Activated CD8-positive, alpha-beta memory T cell treated with anti-CD3 and anti-CD28 coated beads, Interleukin-2, amount 50 U/mL, for 1 hour (primary cell): ENCODE measurements at regions not wholly inside any gene's neighbourhood (a gene's known extent, or its start where the extent isn't known, plus 50 kb on each side); places are given as distances from the start of the nearest gene placed in this dataset.
"Not testable (repeated sequence)": the region's sequence is repeated elsewhere in the genome, so short reads cannot be mapped to it uniquely, and the experiment has no call there.

Source experiments
- DNase-seq: peaks from one replicate; pipeline ENCODE4 v3.0.0-alpha.2; 2020; ENCODE audit errors: extremely low read depth

GRCh38 chr7:142534726-142535122 is 214.5 kb upstream of the PRSS1 start:
- DNase-seq = no peak

GRCh38 chr7:142533920-142534319 is 215.4 kb upstream of the PRSS1 start:
- no peak for DNase-seq

- no peak for DNase-seq
Observed at GRCh38 chr7:142529591-142529990, 219.7 kb upstream of the PRSS1 start.

- DNase-seq = no peak
Observed at GRCh38 chr7:142528608-142529408, 220.5 kb upstream of the PRSS1 start.

GRCh38 chr7:142523821-142524460 is 225.3 kb upstream of the PRSS1 start:
- DNase-seq = no peak

GRCh38 chr7:142522735-142523134 is 226.5 kb upstream of the PRSS1 start:
- no peak for DNase-seq

GRCh38 chr7:142520885-142521284 is 228.4 kb upstream of the PRSS1 start:
- DNase-seq = not testable (repeated sequence)

GRCh38 chr7:142520455-142520854 is 228.8 kb upstream of the PRSS1 start:
- DNase-seq = not testable (repeated sequence)

GRCh38 chr7:142519079-142520078 is 229.9 kb upstream of the PRSS1 start:
- DNase-seq = no peak

GRCh38 chr7:142516038-142516501 is 233.2 kb upstream of the PRSS1 start:
- no peak for DNase-seq

- not testable (repeated sequence) for DNase-seq
Observed at GRCh38 chr7:142514716-142515115, 234.6 kb upstream of the PRSS1 start.

- no peak for DNase-seq
Observed at GRCh38 chr7:142513178-142513955, 235.9 kb upstream of the PRSS1 start.

- no peak for DNase-seq
Observed at GRCh38 chr7:142511801-142512200, 237.5 kb upstream of the PRSS1 start.

- DNase-seq = no peak
Observed at GRCh38 chr7:142511374-142511773, 237.9 kb upstream of the PRSS1 start.

GRCh38 chr7:142509235-142509634 is 240.0 kb upstream of the PRSS1 start:
- not testable (repeated sequence) for DNase-seq

GRCh38 chr7:142508251-142508650 is 241.0 kb upstream of the PRSS1 start:
- no peak for DNase-seq

GRCh38 chr7:142507799-142508198 is 241.5 kb upstream of the PRSS1 start:
- DNase-seq = no peak

GRCh38 chr7:142507066-142507465 is 242.2 kb upstream of the PRSS1 start:
- DNase-seq = not testable (repeated sequence)

GRCh38 chr7:142506601-142507000 is 242.7 kb upstream of the PRSS1 start:
- no peak for DNase-seq

GRCh38 chr7:142503949-142504348 is 245.3 kb upstream of the PRSS1 start:
- DNase-seq = not testable (repeated sequence)

GRCh38 chr7:142503036-142503435 is 245.2 kb upstream of the PRSS58 start:
- no peak for DNase-seq
